ENCODE measurements at regions not wholly inside any gene's neighbourhood (a gene's known extent, or its start where the extent isn't known, plus 50 kb on each side); places are given as distances from the start of the nearest gene placed in this dataset.
"Not testable (repeated sequence)": the region's sequence is repeated elsewhere in the genome, so short reads cannot be mapped to it uniquely, and the experiment has no call there.

- no peak for DNase-seq (ENCODE audit: low spot score)
These were observed 53.3 kb downstream of the OLFML3 start for GRCh38 chr1:114032271-114033215.

- DNase-seq (ENCODE audit: low spot score) = peak; percentile 32
These were observed 54.0 kb downstream of the OLFML3 start for GRCh38 chr1:114033216-114033706.

- DNase-seq (ENCODE audit: low spot score) = no peak
These were observed 54.7 kb downstream of the OLFML3 start for GRCh38 chr1:114033961-114034360.

GRCh38 chr1:114034567-114035303 lies 55.5 kb downstream of the OLFML3 start:
- no peak for DNase-seq (ENCODE audit: low spot score)

GRCh38 chr1:114035304-114035700 lies 56.0 kb downstream of the OLFML3 start:
- DNase-seq (ENCODE audit: low spot score) = no peak

- not testable (repeated sequence) for DNase-seq (ENCODE audit: low spot score)
These were observed 57.8 kb downstream of the OLFML3 start for GRCh38 chr1:114036841-114037630.

- DNase-seq (ENCODE audit: low spot score) = no peak
These were observed 58.3 kb downstream of the OLFML3 start for GRCh38 chr1:114037631-114037890.

GRCh38 chr1:114037962-114038816 lies 58.9 kb downstream of the OLFML3 start:
- no peak for DNase-seq (ENCODE audit: low spot score)

All from HT-29 (cell line).